Uterus (tissue), 2 donors: ENCODE measurements at regions not wholly inside any gene's neighbourhood (a gene's known extent, or its start where the extent isn't known, plus 50 kb on each side); places are given as distances from the start of the nearest gene placed in this dataset.

Source experiments
- CTCF ChIP-seq, 4 experiments: fragments of 200-600 bp in 2 of 4; fragments of 450-650 bp in 2 of 4; sonication (generic) in 2 of 4; IDR thresholded peaks; one replicate each; pipeline ENCODE4 v1.5.1; 2016 to 2019; ENCODE audit warnings: antibody characterized with exemption in 4 of 4, mild to moderate bottlenecking in 2 of 4, moderate library complexity in 1 of 4
- POLR2A ChIP-seq, 2 donors: fragments of 450-650 bp; IDR thresholded peaks; one replicate each; pipeline ENCODE4 v1.6.1; 2016; ENCODE audit warnings: antibody characterized with exemption in 2 of 2, mild to moderate bottlenecking in 1 of 2, moderate library complexity in 1 of 2

- TF ChIP-seq CTCF (IDR thresholded peaks at IDR 0.05) (no peak), POLR2A (IDR thresholded peaks at IDR 0.05) (no peak)
These were observed 113.1 kb downstream of the POLR2M start for GRCh38 chr15:57819646-57820045.
